Mesendoderm (in vitro differentiated cells): ENCODE measurements at regions not wholly inside any gene's neighbourhood (a gene's known extent, or its start where the extent isn't known, plus 50 kb on each side); places are given as distances from the start of the nearest gene placed in this dataset.

Source experiments
- DNase-seq: peaks from one replicate; pipeline ENCODE4 v3.0.0; 2013
- H2AK5ac ChIP-seq: 2 replicates; pipeline ENCODE4 v1.6.1; 2013; ENCODE audit warnings: low read length, inconsistent platforms
- H2BK120ac ChIP-seq: 2 replicates; pipeline ENCODE4 v1.6.1; 2013; ENCODE audit warnings: low read depth, mild to moderate bottlenecking, low read length, moderate library complexity, mixed read lengths
- H2BK15ac ChIP-seq: replicated peaks from 2 replicates; pipeline ENCODE4 v1.6.1; 2013; ENCODE audit warnings: low read depth, mild to moderate bottlenecking, moderate library complexity
- H2BK5ac ChIP-seq: 2 replicates; pipeline ENCODE4 v1.6.1; 2013; ENCODE audit warnings: low read length, inconsistent platforms
- H3K18ac ChIP-seq: 2 replicates; pipeline ENCODE4 v1.6.1; 2013; ENCODE audit warnings: mild to moderate bottlenecking, low read length, mixed read lengths
- H3K23ac ChIP-seq: one replicate; pipeline ENCODE4 v1.6.1; 2013; ENCODE audit warnings: low read length
- H3K27ac ChIP-seq: 2 replicates; pipeline ENCODE4 v1.5.1; 2013; ENCODE audit warnings: low read depth, mild to moderate bottlenecking, inconsistent platforms, low read length, moderate library complexity
- H3K27me3 ChIP-seq: 2 replicates; pipeline ENCODE4 v1.6.1; 2013; ENCODE audit warnings: low read length, control low read depth, mild to moderate bottlenecking, inconsistent platforms; ENCODE audit not compliant: insufficient read depth, poor library complexity
- H3K36me3 ChIP-seq: 2 replicates; pipeline ENCODE4 v1.6.1; 2013; ENCODE audit warnings: low read length, inconsistent platforms; ENCODE audit not compliant: control insufficient read depth, insufficient read depth
- H3K4ac ChIP-seq: one replicate; pipeline ENCODE4 v1.6.1; 2013; ENCODE audit warnings: low read depth, mild to moderate bottlenecking, low read length, moderate library complexity
- H3K4me1 ChIP-seq: 2 replicates; pipeline ENCODE4 v1.6.1; 2013; ENCODE audit warnings: low read depth, low read length, inconsistent platforms; ENCODE audit not compliant: control insufficient read depth
- H3K4me2 ChIP-seq: 2 replicates; pipeline ENCODE4 v1.6.1; 2013; ENCODE audit warnings: low read length
- H3K4me3 ChIP-seq: 2 replicates; pipeline ENCODE4 v1.5.1; 2013; ENCODE audit warnings: mild to moderate bottlenecking, low read length
- H3K56ac ChIP-seq: one replicate; pipeline ENCODE4 v1.6.1; 2013; ENCODE audit warnings: low read length
- H3K79me1 ChIP-seq: 2 replicates; pipeline ENCODE4 v1.6.1; 2013; ENCODE audit warnings: low read length, inconsistent platforms
- H3K79me2 ChIP-seq: 2 replicates; pipeline ENCODE4 v1.6.1; 2013; ENCODE audit warnings: mild to moderate bottlenecking, low read length; ENCODE audit not compliant: control insufficient read depth, insufficient read depth
- H3K9ac ChIP-seq: 2 replicates; pipeline ENCODE4 v1.6.1; 2013; ENCODE audit warnings: low read length, inconsistent platforms
- H4K5ac ChIP-seq: one replicate; pipeline ENCODE4 v1.6.1; 2013; ENCODE audit warnings: low read length
- H4K8ac ChIP-seq: one replicate; pipeline ENCODE4 v1.6.1; 2013; ENCODE audit warnings: low read depth, mild to moderate bottlenecking, control low read depth, low read length, moderate library complexity
- WGBS: extraction: QIAGEN DNeasy Blood & Tissue Kit; methylation state at CpG from one replicate; pipeline ENCODE4 v1.1.7; 2013; ENCODE audit warnings: low lambda C conversion rate, missing lambda C conversion rate; ENCODE audit not compliant: insufficient coverage; ENCODE audit errors: extremely low coverage; 5-methylcytosine and 5-hydroxymethylcytosine counted together

- Histone ChIP-seq H2BK120ac (no peak overlapping the region), H3K4ac (no peak overlapping the region), H4K8ac (no peak overlapping the region), H2BK5ac (no peak overlapping the region), H3K9ac (no peak overlapping the region), H3K56ac (no peak overlapping the region), H3K27me3 (no peaks in the 10 kb centered on the region), H2BK15ac (no peak overlapping the region), H2AK5ac (no peak overlapping the region), H3K23ac (no peak overlapping the region), H3K4me1 (no peaks in the 10 kb centered on the region), H3K4me2 (no peak overlapping the region), H3K79me2 (no peaks in the 10 kb centered on the region), H3K36me3 (no peaks in the 10 kb centered on the region), H3K27ac (no peak overlapping the region), H4K5ac (no peak overlapping the region), H3K18ac (no peak overlapping the region), H3K4me3 (no peak overlapping the region), H3K79me1 (no peaks in the 10 kb centered on the region)
- DNase-seq: no peak
- no CpG with 5 or more reads among the region's 4 CpGs for WGBS
Measured at GRCh38 chr7:130953196-130953595, 219.2 kb upstream of the KLF14 start.

DNA sequence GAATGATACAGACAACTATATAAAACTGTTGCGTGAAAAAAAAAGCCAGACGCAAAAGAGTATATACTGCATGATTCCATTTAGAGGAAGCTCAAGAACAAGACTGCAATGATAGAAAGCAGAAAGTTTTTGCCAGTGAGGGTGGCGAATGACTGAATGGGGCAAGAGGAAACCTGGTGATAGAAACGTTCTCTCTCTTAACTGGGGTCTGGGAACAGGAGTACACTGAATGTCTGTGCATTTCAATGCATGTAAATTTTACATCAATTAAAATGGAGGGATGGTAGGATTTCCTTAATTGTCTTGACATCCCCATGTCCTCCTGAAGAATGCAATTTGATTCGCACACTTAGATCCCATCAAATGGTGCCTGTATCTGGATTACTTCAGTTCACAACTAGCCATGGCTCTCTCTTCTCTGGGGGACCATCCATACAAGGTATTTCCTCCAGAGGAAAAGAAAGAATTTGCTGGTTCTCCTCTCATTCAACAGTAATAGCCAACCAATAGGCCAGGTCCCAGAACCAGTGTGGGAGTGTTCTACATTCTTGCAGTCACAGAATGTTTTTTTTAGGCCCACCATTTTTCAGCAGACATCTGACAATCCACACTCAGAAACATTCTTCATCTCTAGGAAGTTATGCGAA is 221.0 kb upstream of the KLF14 start:
- DNase-seq: no peak
- H4K8ac ChIP-seq: no peak overlapping the region
- no peak overlapping the region for H2BK15ac ChIP-seq
- H3K79me1 ChIP-seq: no peaks in the 10 kb centered on the region
- no peak overlapping the region for H3K4ac ChIP-seq
- H3K4me2 ChIP-seq: no peak overlapping the region
- no peak overlapping the region for H3K9ac ChIP-seq
- no peak overlapping the region for H3K23ac ChIP-seq
- no peak overlapping the region for H4K5ac ChIP-seq
- no peak overlapping the region for H3K27ac ChIP-seq
- no CpG with 5 or more reads among the region's 6 CpGs for WGBS
- H2BK5ac ChIP-seq: no peak overlapping the region
- H3K27me3 ChIP-seq: no peaks in the 10 kb centered on the region
- H3K4me1 ChIP-seq: no peaks in the 10 kb centered on the region
- H3K56ac ChIP-seq: no peak overlapping the region
- no peaks in the 10 kb centered on the region for H3K79me2 ChIP-seq
- no peak overlapping the region for H3K4me3 ChIP-seq
- no peak overlapping the region for H3K18ac ChIP-seq
- no peak overlapping the region for H2BK120ac ChIP-seq
- H3K36me3 ChIP-seq: no peaks in the 10 kb centered on the region
- no peak overlapping the region for H2AK5ac ChIP-seq

GRCh38 chr7:130955565-130955919 is 221.5 kb upstream of the KLF14 start:
- Histone ChIP-seq H3K4me1 (no peaks in the 10 kb centered on the region), H3K36me3 (no peaks in the 10 kb centered on the region)

DNA sequence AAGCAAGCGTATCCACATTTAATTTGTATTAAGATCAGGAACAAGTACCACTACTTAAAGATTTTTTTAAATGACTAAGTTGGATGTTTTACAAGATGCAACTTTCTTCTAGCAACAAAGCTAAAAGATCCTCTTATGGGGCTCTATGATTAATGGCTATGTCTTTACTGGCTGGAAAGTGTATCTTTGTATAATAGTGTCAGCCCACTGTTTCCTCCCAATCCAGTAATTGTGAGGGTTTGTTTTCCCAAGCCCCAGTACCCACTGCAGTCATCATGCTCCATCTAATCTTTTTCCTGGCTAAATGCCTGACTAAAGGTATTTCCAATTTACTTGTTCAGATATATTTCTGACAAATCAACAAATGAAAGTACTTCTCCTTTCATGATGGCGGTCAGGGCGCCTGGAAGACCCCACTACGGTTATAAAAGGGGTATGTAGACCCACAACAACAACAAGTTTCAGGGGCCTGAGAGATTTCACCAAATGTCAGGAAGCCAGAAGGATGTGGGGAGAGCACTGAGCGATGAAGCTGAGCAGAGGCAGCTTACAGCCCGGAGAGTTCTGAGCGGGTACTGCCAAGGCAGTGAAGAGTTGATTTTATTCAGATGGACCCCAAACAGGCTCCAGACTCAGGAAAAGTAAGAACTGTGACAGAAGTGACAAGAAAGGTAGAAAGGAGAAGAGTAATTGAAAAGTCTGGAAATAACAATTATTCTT is 222.6 kb upstream of the KLF14 start:
- no CpG with 5 or more reads among the region's 7 CpGs for whole genome bisulfite sequencing
- Histone ChIP-seq H3K79me1 (no peaks in the 10 kb centered on the region), H2BK15ac (no peak overlapping the region), H3K36me3 (no peaks in the 10 kb centered on the region), H3K27me3 (no peaks in the 10 kb centered on the region), H3K4me3 (no peak overlapping the region), H2BK120ac (no peak overlapping the region), H3K4me1 (no peaks in the 10 kb centered on the region), H3K9ac (no peak overlapping the region), H3K79me2 (no peaks in the 10 kb centered on the region), H4K5ac (no peak overlapping the region), H4K8ac (no peak overlapping the region), H3K4ac (no peak overlapping the region), H3K4me2 (no peak overlapping the region), H2AK5ac (no peak overlapping the region), H3K27ac (no peak overlapping the region), H3K18ac (no peak overlapping the region), H3K56ac (no peak overlapping the region), H2BK5ac (no peak overlapping the region), H3K23ac (no peak overlapping the region)
- no peak for DNase-seq

More at GRCh38 chr7:130955565-130955919, 221.5 kb upstream of the KLF14 start:
- Histone ChIP-seq H4K8ac (no peak overlapping the region), H2BK120ac (no peak overlapping the region), H2BK15ac (no peak overlapping the region), H3K27me3 (no peaks in the 10 kb centered on the region), H3K4ac (no peak overlapping the region), H3K4me3 (no peak overlapping the region), H3K79me2 (no peaks in the 10 kb centered on the region), H4K5ac (no peak overlapping the region), H3K79me1 (no peaks in the 10 kb centered on the region), H3K18ac (no peak overlapping the region), H3K9ac (no peak overlapping the region), H2AK5ac (no peak overlapping the region), H3K56ac (no peak overlapping the region), H3K4me2 (no peak overlapping the region), H2BK5ac (no peak overlapping the region), H3K23ac (no peak overlapping the region), H3K27ac (no peak overlapping the region)
- DNase-seq: no peak

GRCh38 chr7:130957137-130957513 is 223.1 kb upstream of the KLF14 start:
- no CpG with 5 or more reads among the region's 2 CpGs for WGBS
- Histone ChIP-seq H2BK5ac (no peak overlapping the region), H3K4me3 (no peak overlapping the region), H4K8ac (no peak overlapping the region), H3K18ac (no peak overlapping the region), H2BK15ac (no peak overlapping the region), H3K56ac (no peak overlapping the region), H4K5ac (no peak overlapping the region), H3K27me3 (no peaks in the 10 kb centered on the region), H3K4me2 (no peak overlapping the region), H3K23ac (no peak overlapping the region), H2BK120ac (no peak overlapping the region), H3K36me3 (no peaks in the 10 kb centered on the region), H3K27ac (no peak overlapping the region), H2AK5ac (no peak overlapping the region), H3K79me1 (no peaks in the 10 kb centered on the region), H3K4me1 (no peaks in the 10 kb centered on the region), H3K4ac (no peak overlapping the region), H3K9ac (no peak overlapping the region), H3K79me2 (no peaks in the 10 kb centered on the region)
- DNase-seq: no peak
